Small intestine (tissue), 7 donors: ENCODE measurements at regions not wholly inside any gene's neighbourhood (a gene's known extent, or its start where the extent isn't known, plus 50 kb on each side); places are given as distances from the start of the nearest gene placed in this dataset.

Experiments
- DNase-seq, 2 donors: peaks; one replicate each; pipeline versions ENCODE4 v3.0.0 to v3.0.0-alpha.2; 2013
- FAIRE-seq: peaks from 2 replicates; lab custom pipeline; 2012; peaks lifted over from hg19 to GRCh38; lab: Jason Lieb, UNC
- H3K27ac ChIP-seq, 3 donors: one replicate each; pipeline ENCODE4 v1.5.1; 2013; ENCODE audit warnings: low read length in 2 of 3, mild to moderate bottlenecking in 2 of 3, control low read depth in 1 of 3, inconsistent platforms in 1 of 3, low read depth in 1 of 3, moderate library complexity in 1 of 3
- H3K27me3 ChIP-seq, 3 donors: one replicate each; pipeline ENCODE4 v1.6.1; 2013; ENCODE audit warnings: low read length in 3 of 3, inconsistent platforms in 1 of 3; ENCODE audit not compliant: control insufficient read depth in 3 of 3, insufficient read depth in 3 of 3
- H3K36me3 ChIP-seq, 3 donors: one replicate each; pipeline ENCODE4 v1.6.1; 2013; ENCODE audit warnings: low read length in 3 of 3, inconsistent platforms in 1 of 3, low read depth in 1 of 3, mild to moderate bottlenecking in 1 of 3, moderate library complexity in 1 of 3; ENCODE audit not compliant: control insufficient read depth in 3 of 3, insufficient read depth in 2 of 3
- H3K4me1 ChIP-seq, 3 donors: one replicate each; pipeline ENCODE4 v1.6.1; 2013; ENCODE audit warnings: low read length in 2 of 3, inconsistent platforms in 1 of 3, low read depth in 1 of 3, mild to moderate bottlenecking in 1 of 3, moderate library complexity in 1 of 3; ENCODE audit not compliant: control insufficient read depth in 3 of 3, insufficient read depth in 2 of 3
- H3K4me3 ChIP-seq, 3 donors: one replicate each; pipeline ENCODE4 v1.5.1; 2013; ENCODE audit warnings: low read length in 3 of 3, control low read depth in 1 of 3, inconsistent platforms in 1 of 3, low read depth in 1 of 3, mild to moderate bottlenecking in 1 of 3, moderate library complexity in 1 of 3
- H3K9me3 ChIP-seq, 2 donors: one replicate each; pipeline ENCODE4 v1.6.1; 2013; ENCODE audit warnings: low read depth in 1 of 2, low read length in 1 of 2; ENCODE audit not compliant: control insufficient read depth in 2 of 2, insufficient read depth in 1 of 2
- WGBS, 3 donors: extraction: QIAGEN DNeasy Blood & Tissue Kit; methylation state at CpG; one replicate each; pipeline ENCODE4 v1.1.7; 2013; 5-methylcytosine and 5-hydroxymethylcytosine counted together
- donor health status: healthy with polysubstance abuse.
- donor health status: control.
- donor health status: control.
- donor health status: Bipolar disorder and iron deficiency.
- donor health status: healthy.

DNA sequence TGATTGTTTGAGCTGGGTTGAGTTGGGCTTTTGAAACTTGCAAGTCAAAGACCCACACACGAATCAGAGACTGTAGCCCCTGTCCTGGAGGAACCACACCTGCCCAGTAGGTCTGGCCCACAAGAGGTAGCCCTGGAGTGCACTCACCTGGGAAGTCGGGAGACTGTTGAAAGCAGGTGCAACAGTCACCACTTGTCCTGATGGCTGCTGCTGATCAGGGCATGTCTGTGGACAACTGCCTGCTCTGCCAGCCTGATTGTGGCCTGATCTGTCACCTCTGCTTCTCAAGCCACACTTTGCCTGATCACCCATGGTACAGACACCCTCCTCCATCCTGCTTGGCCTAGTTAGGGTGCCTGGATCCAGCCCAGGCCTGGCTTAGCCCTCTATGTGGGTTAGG lies 105.0 kb upstream of the HAAO start:
- no peak overlapping the region for H3K27ac ChIP-seq

GRCh38 chr2:42895791-42896135 lies 103.4 kb upstream of the HAAO start:
- 80 to 92% (median 87%) methylated on average over 5 of the region's 5 CpGs for WGBS, 3 donors
- no peak for FAIRE-seq
- H3K27ac ChIP-seq = no peak overlapping the region

More for the DNA sequence above, 105.0 kb upstream of the HAAO start:
- H3K9me3 ChIP-seq = no peaks in the 10 kb centered on the region
- no peaks in the 10 kb centered on the region for H3K4me1 ChIP-seq
- no peaks in the 10 kb centered on the region for H3K27me3 ChIP-seq
- H3K4me3 ChIP-seq = no peak overlapping the region
- H3K36me3 ChIP-seq = no peaks in the 10 kb centered on the region
- no peak for DNase-seq
- FAIRE-seq = no peak
- 54 to 84% (median 63%) methylated on average over 2 of the region's 2 CpGs for WGBS, 3 donors

GRCh38 chr2:42895134-42895790 lies 102.9 kb upstream of the HAAO start:
- DNase-seq (no peak), FAIRE-seq (no peak)
- 93 to 94% (median 94%) methylated on average over 6 of the region's 6 CpGs for WGBS, 3 donors
- Histone ChIP-seq H3K4me3 (no peak overlapping the region), H3K36me3 (no peaks in the 10 kb centered on the region), H3K4me1 (no peaks in the 10 kb centered on the region), H3K27ac (no peak overlapping the region), H3K27me3 (no peaks in the 10 kb centered on the region), H3K9me3 (peaks cover 0 to 5% of the 10 kb centered on the region in 2 donors)

More at GRCh38 chr2:42895791-42896135, 103.4 kb upstream of the HAAO start:
- H3K9me3 ChIP-seq = peaks cover 0 to under 1% of the 10 kb centered on the region in 2 donors
- no peaks in the 10 kb centered on the region for H3K36me3 ChIP-seq
- no peak overlapping the region for H3K4me3 ChIP-seq
- DNase-seq = no peak
- H3K27me3 ChIP-seq = no peaks in the 10 kb centered on the region
- H3K4me1 ChIP-seq = no peaks in the 10 kb centered on the region

DNA sequence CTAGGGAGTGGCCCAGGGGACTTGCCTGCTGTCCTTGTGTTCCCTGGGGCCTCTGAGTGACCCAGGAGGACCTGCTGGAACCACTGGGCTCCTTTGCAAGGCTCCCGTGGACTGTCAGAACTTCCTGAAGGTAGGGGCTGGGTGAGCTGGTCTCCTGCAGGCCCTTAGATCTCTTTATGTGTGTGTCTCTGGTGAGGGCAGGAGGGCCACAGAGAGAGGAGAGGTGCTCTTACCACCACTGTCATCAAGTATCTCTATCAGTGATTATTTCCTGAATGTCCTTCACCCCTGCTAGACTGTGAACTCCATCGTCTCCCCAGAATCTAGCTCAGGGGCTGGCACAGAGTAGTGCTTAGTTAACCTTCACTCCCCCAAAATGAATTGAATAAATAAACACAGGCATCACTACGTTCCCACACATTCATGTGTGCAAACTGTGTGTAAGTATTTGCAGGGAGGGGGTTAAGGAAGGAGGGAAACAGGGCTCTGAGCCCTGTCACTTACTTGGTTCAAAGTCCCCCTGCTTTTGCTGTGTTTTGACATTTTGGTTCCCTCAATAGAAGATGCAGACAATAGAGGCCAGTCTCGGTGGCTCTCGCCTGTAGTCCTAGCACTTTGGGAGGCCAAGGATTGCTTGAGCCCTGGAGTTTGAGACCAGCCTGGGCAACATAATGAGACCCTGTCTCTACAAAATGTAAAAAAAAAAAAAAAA lies 100.8 kb upstream of the HAAO start:
- DNase-seq = no peak
- no peak for FAIRE-seq
- Histone ChIP-seq H3K4me3 (no peak overlapping the region), H3K36me3 (no peaks in the 10 kb centered on the region), H3K4me1 (no peaks in the 10 kb centered on the region), H3K27ac (no peak overlapping the region), H3K27me3 (no peaks in the 10 kb centered on the region), H3K9me3 (peaks cover 0 to 12% of the 10 kb centered on the region in 2 donors)
- 76 to 89% (median 87%) methylated on average over 5 of the region's 5 CpGs for WGBS, 3 donors

DNA sequence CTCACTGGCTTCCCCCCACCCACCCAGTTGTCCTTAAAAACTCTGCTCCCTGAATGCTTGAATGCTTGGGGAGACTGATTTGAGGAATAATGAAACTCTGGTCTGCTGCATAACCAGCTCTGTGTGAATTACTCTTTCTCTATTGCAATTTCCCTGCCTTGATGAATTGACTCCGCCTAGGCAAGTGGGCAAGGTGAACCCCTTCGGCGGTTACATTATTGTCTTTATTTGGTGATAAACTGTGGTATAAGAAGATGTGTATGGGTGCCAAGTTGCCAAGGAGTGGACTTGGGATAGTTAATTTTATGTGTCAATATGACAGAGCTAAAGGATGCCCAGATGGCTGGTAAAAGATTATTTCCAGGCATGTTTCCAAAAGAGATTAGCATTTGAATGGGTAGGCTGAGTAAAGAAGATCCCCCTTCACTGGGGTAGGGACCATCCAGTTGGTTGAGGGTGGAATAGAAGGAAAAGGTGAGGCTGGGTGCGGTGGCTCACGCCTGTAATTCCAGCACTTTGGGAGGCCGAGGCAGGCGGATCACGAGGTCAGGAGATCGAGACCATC lies 98.5 kb upstream of the HAAO start:
- Histone ChIP-seq H3K9me3 (peaks cover 0 to 15% of the 10 kb centered on the region in 2 donors), H3K4me3 (no peak overlapping the region), H3K4me1 (no peaks in the 10 kb centered on the region), H3K27ac (no peak overlapping the region), H3K36me3 (no peaks in the 10 kb centered on the region), H3K27me3 (no peaks in the 10 kb centered on the region)
- WGBS, 3 donors = 94 to 96% (median 94%) methylated on average over 9 of the region's 9 CpGs
- FAIRE-seq = no peak
- DNase-seq = no peak

DNA sequence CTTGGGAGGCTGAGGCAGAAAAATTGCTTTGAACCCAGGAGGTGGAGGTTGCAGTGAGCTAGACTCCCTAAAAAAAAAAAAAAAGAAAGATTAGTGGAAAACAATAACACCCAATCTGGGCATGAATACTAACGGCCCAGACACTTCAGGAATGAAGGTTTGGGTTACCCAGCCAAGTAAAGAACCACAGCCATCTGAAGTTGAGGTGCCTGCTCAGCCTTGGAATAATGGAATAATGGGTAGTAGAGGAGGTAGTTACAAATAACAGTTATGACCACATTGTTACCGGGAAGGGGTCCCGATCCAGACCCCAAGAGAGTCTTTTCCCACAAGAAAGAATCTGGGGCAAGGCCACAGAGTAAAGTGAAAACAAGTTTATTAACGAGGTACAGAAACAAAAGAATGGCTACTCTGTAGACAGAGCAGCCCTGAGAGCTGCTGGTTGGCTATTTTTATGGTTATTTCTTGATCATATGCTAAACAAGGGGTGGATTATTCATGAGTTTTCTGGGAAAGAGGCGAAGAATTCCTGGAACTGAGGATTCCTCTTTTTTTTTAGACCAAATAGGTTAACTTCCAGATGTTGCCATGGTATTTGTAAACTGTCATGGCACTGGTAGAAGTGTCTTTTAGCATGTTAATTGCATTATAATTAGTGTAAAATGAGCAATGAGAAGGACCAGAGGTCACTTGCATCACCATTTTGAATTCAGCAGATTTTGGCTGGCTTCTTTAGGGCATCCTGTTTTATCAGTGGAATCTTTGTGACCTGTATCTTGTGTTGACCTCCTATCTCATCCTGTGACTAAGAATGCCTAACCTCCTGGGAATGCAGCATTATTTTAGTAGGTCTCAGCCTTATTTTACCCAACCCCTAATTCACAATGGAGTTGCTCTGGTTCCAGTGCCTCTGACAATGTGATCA lies 96.2 kb upstream of the HAAO start:
- Histone ChIP-seq H3K36me3 (no peaks in the 10 kb centered on the region), H3K4me1 (no peaks in the 10 kb centered on the region), H3K27me3 (no peaks in the 10 kb centered on the region), H3K9me3 (peaks cover 0 to 15% of the 10 kb centered on the region in 2 donors), H3K27ac (no peak overlapping the region), H3K4me3 (no peak overlapping the region)
- FAIRE-seq (no peak), DNase-seq (no peak)
- WGBS, 3 donors = 86 to 88% (median 87%) methylated on average over 5 of the region's 5 CpGs

DNA sequence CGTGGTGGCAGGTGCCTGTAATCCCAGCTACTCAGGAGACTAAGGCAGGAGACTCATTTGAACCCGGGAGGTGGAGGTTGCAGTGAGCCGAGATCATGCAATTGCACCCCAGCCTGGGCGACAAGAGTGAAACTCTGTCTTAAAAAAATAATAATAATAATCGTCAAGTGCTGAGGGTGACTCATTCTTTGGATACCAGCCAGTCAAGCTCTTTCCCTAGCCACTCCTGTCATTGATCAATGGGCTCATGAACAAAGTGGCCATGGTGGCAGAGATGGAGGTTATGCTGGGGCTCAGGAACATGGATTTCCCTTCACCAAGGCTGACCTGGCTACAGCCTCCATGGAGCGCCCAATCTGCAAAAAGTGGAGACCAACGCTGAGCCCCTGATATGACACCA lies 94.5 kb upstream of the HAAO start:
- DNase-seq (no peak), FAIRE-seq (no peak)
- Histone ChIP-seq H3K36me3 (no peaks in the 10 kb centered on the region), H3K4me3 (no peak overlapping the region), H3K4me1 (no peaks in the 10 kb centered on the region), H3K27ac (no peak overlapping the region), H3K27me3 (no peaks in the 10 kb centered on the region), H3K9me3 (peaks cover 0 to 15% of the 10 kb centered on the region in 2 donors)
- WGBS, 3 donors = 77 to 87% (median 78%) methylated on average over 7 of the region's 7 CpGs

DNA sequence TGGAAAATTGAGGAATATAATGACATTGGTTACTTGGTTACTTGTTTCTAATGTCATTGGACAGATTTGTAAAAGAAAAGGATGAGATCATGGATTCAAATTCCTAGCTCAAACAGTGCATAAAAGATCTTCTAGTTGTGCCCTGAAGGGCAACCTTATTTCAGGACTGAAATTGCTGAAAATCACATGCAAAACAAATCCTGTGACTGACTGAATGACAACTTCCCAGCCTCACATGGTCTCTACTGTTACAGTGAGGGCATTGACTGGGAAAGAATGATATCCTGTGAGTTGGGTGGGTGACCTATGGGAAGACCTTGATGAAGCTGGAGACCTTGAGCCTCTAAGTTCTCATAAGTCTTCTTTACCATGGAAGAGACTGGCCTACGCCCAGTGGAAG lies 90.4 kb upstream of the HAAO start:
- Histone ChIP-seq H3K36me3 (no peaks in the 10 kb centered on the region), H3K27me3 (no peaks in the 10 kb centered on the region), H3K4me1 (peaks cover 0 to 3% (median 0%) of the 10 kb centered on the region in 3 donors), H3K9me3 (peaks cover 0 to 2% of the 10 kb centered on the region in 2 donors), H3K27ac (no peak overlapping the region), H3K4me3 (no peak overlapping the region)
- DNase-seq (no peak), FAIRE-seq (no peak)
- WGBS, 3 donors = 93 to 94% (median 93%) methylated on average over 1 of the region's 1 CpG
